ENCODE measurements at regions not wholly inside any gene's neighbourhood (a gene's known extent, or its start where the extent isn't known, plus 50 kb on each side); places are given as distances from the start of the nearest gene placed in this dataset.
"Not testable (repeated sequence)": the region's sequence is repeated elsewhere in the genome, so short reads cannot be mapped to it uniquely, and the experiment has no call there.

DNA sequence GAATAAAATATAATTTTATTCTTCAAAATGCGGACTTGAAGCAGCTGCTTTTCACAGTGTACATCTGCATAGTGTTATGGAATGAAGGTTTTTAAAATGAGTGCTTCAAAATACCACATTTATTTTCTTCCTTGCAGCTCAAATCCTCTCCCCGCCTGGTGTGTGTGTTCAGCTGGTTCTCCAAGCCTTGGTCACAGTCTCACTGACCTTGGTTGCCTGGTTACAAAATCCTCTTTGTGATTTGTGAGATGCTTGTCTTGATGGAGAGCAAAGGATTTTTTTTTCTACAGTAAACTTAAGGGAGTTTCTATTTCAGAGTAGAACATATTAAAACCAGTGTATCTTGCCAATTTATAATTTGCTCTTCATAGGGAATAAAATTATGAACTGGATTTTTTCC, 139.2 kb downstream of the PCDH18 start:
- no peak for DNase-seq

DNA sequence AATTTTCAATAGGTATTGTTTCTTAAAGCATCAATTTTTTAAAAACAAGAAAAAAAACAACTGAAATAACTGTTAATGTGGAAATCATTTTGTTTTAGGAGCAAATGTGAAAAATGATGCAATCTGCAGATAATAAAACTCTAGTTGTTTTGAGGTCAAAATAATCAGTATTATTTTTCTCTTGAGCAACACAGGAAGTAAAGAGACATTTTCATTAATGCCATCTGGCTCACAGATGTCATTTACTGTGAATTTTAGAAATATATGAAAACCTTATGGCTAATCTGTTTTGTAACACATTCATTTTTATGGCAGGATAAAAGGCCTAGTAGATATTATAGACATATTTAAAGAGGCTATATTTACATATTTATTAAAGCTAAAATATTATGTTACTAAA, 141.6 kb downstream of the PCDH18 start:
- DNase-seq: no peak

DNA sequence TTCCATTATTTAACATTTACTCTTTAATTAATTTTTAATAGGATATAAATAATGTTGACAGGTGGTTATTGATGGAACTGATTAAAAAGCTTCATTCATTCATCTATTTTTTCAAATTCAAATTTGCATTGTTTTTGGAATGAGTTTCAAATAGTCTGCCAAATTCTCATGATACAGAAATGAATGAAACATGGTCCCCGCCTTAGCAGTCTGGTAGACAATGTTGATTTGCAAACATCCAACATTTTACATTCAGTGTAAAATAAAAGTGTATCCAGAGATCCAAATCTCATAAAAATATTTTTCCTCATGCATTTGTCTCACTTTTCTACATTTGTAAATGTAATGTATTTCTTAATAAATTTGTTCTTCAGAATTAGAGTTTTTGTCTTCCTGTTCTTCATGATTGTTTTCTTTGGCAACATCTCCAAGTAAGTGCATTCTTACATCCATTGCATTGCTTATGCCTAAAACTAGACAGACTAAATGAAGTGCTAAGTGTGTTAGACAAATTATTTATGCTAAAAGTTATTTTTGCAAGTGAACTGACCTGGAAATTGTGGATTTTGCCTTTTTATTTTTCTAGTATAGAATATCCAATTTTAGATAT, 142.3 kb downstream of the PCDH18 start:
- no peak for DNase-seq

DNA sequence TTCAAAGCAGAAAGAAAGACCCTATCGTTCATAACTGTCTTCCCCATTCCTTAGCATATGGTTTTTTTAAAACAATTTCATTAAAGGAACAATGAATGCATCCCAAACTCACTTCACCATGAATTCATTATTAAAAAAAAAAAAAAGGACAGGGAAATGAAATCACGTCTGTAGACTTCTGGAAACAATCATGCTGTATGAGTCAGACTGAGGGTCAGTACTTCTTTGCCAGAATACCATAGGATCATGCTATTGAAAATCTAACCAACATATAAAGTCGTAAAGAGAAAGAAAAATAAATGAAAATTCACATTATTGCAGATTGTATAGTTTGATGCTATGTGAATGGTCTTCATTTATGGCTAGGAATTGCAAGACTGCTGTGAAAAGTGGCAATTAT, 144.4 kb downstream of the PCDH18 start:
- DNase-seq: no peak

DNA sequence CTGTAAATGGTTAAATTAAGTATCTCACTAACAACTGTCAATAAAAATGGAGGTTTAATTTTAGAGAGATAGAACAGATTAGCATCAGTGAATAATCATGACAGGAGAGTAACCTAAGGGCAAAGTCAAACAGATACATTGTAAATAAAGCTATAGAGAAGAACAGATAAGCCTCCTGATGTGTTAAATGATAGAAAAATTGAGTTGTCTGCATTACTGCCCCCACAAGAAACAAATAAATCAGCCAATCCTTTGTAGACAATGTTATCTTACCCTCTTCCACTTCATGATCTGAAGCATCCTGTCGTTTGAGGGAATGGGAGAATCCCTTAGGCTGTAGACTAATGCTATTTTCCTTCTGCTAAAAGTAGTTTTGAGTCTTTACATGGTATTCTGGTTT, 147.8 kb downstream of the PCDH18 start:
- DNase-seq: no peak

DNA sequence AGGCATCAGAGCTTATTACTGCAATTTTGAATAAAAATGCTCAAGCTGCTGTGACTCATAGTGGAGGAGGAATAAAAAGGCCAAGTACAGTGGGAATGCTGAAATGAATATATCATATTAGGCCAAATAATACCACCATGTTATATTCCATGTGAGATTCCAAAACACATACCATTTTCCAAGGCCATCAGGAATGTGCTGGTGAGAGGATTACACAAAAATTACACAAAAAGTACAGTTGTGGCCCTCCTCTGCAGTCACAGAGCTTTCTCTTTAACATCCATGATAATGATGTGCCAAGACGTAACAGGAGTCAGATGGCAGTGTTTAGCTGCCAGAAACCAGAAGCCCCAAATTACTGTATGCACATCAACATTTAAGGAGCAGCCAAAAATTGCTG, 153.5 kb downstream of the PCDH18 start:
- DNase-seq: no peak

DNA sequence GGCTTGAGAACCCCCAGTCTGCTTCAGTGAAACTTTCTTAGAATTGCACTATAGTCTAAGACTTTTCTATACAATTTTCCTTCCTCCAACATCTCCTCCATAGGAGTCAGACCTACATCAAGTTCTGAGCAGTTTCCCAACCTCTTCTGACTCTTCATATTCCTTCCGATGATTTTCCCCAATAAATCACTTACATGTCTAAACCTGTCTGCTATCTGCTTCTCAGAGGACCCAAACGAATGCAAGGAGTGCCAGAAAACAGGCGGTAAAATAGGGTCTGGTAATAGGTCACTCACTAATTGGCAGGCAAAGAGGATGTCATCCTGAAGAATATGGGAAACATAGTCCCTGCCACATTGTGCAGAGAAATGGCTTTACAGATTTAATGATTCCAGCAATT, 153.9 kb downstream of the PCDH18 start:
- DNase-seq: no peak

DNA sequence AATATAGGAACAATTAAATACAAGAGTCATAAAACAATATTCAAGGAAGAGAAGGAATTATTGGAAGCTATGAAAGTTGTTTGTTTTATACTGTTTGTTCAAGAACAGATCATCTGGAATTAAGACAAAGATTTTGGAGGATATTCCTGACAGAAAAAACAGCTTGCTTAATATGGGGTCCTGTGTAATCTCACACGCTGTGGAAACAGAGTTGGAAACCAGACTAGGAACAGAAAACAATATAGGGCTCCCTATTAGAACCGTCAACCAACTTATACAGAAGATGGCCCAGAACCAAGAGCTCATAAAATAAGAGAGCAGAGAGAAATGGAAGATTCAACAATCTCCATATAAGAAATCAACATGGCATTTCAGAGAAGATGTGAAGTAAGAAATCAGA, 156.0 kb downstream of the PCDH18 start:
- no peak for DNase-seq

DNA sequence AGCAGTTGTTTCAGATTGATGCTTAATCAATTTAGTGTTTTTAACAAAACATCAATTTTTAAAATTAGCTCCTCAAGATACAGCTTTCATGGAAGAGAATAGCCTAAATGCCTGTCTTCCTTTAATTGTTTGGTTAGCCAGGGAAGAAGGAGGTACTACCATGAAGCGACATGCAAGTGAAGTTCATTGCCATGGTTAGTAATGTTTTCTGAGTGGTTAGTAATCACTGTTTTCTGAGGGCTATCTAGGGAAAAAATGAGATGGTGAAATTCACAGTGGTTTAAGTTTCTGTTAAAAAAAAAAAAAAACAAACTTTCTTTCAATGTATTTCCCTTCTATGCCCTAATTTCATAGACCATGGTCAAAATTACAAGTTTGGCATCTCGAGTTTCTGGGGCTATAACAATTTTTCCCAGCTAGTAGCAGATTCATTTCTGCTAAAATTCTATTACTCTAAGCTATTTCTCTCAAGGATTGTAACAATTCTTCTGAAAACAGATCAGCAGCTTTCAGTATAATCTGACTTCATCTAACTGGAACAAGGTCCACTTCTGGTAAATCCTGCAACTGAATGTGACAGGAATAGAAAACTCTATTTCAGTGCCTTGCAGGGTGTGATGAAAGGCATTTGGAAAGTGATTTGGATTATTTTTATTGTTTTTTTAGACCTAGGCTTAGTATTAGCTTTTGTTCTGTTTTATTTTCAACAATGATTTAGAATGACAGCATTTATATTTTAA, 157.0 kb downstream of the PCDH18 start:
- no peak for DNase-seq

DNA sequence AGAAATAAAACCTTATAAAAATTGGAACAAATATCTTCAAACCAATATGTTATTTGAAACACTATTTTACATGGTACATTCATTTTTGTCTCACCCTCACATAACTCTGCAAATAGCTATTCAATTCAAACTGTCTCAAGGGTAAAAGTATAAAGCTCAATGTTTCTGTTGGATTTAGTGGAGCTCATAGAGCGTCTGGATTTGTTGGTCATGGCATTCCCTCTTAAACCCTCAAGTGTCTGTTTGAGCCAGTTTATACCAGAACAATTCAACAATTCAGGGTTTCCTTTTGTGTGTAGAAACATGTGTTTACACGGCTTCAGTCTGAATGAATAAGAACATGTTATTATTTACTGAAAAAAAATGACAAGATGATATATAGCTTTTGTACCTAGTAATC, 161.6 kb downstream of the PCDH18 start:
- no peak for DNase-seq

DNA sequence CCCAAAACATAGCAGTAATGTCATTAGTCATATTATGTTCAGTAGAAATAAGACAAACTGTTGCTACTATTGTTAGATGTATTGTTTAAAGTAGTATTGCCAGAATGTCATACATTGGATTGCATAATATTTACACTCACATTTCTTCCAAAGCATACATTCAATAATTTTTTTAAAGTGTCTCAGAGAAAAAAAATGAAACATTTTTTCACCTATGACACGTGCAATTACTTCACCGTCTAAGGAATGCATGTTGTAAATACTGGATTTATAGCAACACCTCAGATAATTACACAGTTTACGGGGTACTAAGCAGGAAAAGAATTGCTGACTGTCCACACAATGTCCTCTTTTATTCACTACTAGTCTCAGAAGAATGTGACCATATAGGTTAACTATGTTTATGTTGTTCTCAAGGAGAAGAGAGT, 162.1 kb downstream of the PCDH18 start:
- no peak for DNase-seq

DNA sequence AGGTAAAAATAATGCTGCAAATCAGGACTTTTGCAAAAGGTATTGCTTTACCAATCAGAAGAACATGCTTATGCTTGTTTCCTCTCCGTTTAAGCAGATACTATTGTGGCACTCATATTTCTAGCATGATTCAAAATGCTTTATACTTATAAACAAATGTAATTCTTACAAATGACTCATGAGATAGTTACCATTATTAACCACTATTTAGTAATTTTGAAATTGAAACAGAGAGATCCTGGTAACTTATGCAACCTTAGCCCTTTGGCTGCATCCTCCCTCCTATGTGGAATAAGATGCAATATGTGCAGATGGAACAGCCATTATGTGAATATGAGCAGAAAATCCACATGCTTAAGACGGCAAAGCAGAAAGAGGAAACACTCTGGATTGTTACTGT, 164.7 kb downstream of the PCDH18 start:
- no peak for DNase-seq

DNA sequence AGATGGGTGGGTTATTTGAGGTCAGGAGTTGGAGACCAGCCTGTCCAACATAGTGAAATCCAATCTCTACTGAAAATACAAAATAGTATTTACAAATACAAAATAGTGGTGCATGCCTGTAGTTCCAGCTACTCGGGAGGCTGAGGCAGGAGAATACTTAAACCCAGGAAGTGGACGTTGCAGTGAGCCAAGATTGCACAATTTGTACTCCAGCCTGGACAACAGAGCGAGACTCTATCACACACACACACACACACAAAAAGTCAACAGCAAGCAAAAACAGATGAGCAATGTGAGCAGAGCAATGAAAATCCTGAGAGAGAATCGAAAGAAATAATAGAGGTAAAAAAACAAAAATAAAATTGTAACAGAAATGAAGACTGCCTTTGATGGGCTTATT, 168.8 kb downstream of the PCDH18 start:
- no peak for DNase-seq

DNA sequence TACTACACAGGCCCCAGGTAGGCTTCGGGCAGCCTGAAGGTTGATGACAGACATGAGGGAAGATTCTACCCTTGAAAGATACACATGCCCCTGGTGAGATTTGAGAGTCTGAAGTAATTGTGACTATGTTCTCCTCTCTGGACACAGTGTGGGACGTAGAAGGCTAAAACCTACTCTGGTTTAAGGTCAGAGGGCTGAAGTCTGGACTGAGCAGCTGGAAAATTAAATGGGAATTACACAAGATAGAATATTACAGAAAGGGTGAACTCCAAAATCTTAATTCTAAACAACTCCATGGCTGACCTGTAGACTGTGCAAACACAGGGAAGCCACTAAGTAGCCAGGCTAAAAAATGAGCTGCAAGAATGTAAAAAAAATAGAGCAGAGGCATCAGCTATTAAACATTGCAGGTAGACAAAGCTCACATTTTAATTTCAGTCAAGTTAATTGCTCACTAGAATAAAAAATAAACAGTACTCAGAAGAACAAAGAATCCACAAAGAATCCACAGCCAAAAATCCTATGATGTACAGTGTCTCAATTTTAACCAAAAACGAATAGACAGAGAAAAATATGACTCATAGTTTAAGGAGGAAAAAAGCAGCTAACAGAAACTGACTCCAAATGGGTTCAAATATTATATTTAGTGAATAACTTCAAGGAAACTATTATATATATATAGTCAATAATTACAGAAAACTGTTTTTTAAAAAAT, 170.4 kb downstream of the PCDH18 start:
- no peak for DNase-seq

DNA sequence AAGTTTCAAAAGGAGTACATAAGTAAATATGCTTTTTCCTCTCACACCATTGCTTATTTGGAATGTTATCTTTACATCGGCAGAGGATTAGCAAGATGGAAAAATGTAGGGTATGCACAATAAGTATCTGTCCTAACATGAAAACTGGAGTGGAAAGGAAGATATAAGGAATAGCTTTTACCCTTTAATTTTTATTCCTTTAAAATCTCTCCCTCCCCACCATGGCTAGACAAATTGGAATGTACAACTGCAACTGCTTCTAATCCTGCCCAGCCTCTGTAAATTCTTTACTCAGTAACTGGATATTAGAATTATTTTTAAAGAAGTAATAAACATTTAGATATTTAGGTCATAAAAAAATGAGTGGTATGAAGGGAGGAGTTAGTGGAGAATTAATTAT, 171.5 kb downstream of the PCDH18 start:
- no peak for DNase-seq

DNA sequence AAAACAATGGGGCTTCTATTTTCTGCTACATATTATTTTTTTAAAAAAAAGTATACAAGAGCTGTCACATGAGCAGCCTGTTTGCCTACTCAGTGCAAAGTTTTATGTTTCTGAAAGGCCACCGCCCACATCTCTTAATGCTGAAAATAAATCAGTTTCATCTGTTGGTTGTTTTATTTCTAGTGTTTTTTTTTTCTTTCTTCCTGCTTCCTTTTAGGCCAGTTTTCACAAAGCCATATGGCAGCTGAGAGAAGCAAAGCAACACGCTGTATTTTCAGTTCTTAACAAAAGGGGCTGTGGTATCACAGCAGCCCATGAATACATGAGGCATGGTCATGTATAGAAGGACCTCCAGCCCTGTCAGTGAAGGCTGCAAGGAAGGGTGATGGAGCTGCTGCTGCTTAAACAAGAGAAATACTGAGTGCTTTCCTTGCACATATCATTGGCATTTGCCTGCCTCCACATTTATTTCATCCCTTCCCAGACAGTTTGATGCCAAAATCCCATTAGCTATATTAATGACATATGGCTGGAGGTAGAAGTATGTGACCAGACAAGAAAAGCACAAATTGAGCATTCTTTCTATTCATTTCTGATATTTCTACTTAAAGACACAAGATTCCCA, 172.5 kb downstream of the PCDH18 start:
- DNase-seq: no peak

DNA sequence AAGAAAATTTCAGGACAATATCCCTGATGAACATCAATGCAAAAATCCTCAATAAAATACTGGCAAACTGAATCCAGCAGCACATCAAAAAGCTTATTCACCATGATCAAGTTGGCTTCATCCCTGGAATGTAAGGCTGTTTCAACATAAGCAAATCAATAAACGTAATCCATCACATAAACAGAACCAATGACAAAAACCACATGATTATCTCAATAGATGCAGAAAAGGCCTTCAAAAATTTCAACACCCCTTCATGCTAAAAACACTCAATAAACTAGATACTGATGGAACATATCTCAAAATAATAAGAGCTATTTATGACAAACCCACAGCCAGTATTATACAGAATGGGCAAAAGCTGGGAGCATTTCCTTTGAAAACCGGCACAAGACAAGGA, 177.7 kb downstream of the PCDH18 start:
- DNase-seq: not testable (repeated sequence)

DNA sequence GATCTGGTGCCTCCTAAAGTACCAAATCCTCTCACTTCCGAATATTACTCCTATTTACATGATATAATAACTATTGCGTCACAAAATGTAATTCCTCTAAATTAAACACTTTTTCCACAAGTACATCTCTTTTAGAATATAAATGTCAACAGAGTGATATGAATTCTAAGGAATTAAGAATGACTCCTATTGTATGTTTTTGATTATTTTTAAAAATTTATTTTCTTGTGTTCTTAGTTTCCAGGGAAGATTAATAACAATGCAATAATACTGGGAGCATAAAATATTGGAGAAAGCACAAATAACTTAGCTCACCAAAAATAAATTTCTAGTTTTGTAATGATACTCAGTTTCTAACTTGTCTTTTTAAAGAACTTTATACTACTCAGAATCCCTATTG, 184.9 kb downstream of the PCDH18 start:
- no peak for DNase-seq

DNA sequence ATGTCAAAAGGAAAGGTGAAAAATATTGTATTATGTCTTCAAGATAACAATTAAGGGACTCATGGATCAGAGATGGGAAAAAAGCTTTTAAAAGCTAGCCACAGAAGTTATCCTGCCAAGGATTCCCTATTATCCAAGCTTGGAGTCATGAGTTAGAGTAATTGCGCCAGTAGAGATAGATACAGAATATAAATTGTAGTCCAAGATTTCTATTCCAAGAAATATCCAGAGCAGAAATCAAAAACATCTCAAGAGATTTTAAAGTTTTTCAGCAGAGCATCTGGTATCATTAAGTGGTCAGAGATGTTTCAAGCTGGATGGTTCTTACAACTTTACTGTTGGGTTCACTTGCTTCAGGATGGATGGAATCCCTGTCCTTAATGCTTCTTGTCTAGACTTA, 186.7 kb downstream of the PCDH18 start:
- no peak for DNase-seq

DNA sequence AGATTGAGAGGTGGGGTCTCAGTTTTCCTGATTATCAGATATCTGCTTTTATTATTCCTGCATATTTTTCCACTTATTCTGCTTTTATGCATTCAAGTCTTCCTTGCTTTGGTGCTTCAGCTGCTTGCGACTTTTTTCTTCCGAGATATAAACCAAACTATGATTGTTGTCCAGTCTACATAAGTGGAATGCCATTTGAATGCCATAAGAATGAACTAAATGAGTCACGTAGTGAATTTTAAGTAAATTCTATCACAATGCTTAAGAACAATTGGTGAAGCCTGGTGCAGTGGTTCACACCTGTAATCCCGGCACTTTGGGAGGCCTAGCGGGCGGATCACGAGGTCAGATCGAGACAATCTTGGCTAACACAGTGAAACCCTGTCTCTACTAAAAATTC, 189.1 kb downstream of the PCDH18 start:
- no peak for DNase-seq

DNA sequence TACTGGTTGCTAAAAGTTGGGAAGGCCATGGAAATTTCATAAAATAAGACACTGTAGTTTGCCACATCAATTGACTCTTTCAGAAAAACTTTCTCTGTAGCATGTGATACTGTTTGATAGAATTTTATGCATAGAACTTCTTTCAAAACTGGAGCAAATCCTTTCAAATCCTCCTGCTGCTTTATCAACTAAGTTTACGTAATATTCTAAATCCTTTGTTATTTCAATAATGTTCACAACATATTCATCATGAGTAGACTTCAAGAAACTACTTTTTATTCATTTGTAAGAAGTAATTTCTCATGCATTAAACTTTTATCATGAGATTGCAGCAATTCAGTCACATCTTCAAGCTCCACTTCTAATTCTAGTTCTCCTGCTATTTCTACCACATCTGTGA, 199.3 kb downstream of the PCDH18 start:
- DNase-seq: no peak

DNA sequence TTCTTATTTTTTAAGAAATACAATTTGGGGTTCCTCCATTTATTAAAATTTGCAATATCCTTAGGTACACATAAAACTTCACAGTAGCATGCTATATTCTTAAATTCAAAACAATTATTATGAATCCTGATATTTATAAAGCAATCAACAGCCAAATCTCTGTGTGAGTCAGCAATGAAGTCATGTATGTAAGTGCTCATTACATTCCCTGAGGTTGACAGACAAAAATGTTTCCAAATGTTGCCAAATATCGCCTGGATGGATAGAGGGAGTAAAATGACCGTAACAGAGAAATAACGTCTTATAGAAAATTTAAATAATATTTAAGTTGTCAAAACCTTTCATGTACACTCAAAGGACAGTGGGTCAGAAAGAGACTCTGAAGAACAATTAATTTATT, 220.0 kb downstream of the PCDH18 start:
- DNase-seq: no peak

DNA sequence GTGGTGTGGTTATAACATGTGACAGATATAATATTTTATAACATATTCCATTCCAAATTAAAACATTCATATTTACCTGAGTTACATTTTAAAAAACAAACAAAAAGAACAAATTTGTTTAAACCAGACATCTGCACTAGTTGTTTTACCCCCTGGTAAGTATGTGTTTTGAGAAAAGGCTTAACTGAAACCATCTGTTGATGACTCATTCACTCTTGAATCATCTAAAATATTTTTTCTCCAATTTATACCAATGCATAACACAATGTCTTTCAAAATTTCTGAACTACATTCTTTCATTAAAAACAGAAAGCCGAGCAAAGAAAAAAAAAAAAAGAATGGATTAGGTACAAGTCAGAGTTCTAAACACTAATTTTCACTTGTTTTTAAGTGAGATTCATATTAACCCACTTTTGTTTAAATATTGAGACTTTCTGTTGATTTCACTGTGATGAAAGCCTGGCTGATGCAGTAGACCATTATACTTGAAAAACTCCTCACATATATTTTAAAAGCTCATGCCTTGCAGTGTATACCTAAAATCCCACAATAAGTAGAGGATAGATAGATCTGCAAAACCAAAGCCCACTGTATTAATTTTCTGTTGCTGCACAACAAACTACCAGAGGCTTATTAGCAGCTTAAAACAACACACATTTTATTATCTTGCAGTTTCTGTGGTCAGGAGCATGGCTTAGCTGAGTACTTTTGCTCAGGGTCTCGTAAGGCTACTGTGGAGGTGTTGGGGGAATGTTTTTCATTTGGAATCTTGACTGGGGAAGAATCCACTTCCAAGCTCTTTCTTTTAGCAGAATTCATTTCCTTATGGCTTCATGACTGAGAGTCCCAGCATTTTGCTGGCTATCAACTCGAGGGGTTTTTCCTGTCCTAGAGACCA, 221.5 kb downstream of the PCDH18 start:
- no peak for DNase-seq
